GM04503 (cell line): ENCODE measurements at regions not wholly inside any gene's neighbourhood (a gene's known extent, or its start where the extent isn't known, plus 50 kb on each side); places are given as distances from the start of the nearest gene placed in this dataset.
"Not testable (repeated sequence)": the region's sequence is repeated elsewhere in the genome, so short reads cannot be mapped to it uniquely, and the experiment has no call there.

Source experiments
- DNase-seq: peaks from one replicate; pipeline ENCODE4 v3.0.0-alpha.2; 2012; ENCODE audit warnings: low read depth

DNA sequence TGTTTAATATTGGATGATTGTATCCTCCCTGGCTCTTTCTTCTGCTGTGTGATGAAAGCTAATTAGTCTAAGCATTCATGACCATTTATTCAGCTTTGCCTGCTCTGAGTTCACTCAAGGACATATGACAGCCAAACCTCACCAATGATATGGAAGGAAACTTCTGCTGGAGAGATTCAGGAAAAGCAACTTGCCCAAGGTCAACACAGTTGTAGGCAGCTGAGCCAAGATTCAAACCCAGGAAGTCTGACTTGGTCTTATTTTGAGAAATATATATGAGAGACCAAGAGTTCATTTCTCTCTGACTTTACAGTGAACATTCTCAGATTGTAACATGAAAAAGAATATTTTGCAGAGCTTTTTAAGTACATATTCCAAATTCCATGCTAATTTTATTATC lies 1588.5 kb upstream of the PIK3C3 start:
- DNase-seq: no peak

DNA sequence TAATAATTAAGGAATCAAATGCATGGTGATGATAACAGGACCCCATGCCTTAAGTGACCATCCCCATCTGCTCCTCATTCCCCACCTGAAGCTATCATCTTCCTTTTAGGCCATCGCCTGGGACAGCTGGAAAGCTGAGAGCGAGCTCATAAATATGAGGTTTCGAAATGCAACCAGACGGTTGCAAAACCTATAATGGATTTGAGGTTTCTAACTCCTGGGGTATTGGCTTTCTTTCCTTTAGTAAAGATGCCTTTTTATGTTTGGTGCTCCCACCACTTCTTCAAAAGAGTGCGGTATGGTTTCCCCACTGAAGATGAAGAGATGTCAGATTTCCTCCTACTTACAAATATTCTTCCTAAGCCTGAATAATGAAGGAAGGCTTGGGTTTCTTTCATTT lies 1589.5 kb upstream of the PIK3C3 start:
- no peak for DNase-seq

DNA sequence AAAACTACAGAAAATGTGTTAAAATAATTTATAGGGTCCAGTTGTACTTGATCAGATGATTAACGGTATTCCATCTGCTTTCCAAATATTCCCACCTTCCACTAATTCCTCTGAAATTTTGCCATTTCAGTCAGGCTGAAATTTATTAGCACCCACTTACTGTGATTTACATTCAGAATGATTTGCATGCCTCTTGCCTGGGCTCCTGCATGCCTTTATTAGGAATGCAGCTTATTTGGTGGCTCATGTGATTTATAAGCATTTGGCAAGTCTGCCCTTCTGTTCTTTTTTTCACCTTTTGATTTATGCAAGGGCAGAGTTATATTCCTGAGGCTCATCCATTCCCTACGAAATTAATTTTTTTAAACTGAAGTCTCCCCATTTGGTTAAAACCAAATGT lies 1594.5 kb upstream of the PIK3C3 start:
- DNase-seq: no peak

DNA sequence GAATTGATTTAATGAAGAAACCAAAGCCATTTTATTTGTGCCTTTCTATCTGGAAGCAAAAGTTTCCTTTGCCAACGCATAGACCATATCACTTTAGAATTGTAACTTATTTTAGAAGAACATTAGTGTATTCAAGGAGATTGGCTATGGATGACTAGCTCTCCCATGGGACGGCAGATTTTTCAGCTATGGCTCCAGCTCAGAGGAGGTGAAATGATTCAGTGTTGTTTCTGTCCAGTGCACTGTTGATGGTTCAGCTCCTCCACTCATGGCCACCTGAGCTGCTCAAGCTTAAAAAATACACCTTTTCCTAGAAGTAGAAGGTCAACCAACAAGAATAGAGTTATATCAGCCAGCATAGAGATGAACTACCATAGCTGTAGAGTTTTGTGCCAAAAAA lies 1597.5 kb upstream of the PIK3C3 start:
- no peak for DNase-seq

DNA sequence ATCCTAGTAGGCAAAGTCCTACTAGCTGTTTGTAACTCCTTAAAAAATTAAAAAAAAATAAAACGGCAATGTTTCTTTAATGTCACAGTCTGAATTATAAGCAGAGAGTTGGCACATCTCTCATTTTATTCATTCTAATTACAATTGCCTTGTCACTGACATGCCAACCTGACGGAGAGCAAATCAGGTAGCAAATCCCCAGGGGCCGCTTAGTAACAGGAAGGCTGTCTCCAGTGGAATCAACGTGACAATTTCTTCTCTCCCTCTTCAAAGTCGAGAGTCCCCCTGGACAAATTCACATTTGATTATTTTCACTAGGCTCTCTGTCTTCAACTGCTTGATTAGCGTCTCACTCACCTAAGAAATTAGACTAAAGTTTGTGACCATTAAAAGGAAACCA lies 1598.9 kb upstream of the PIK3C3 start:
- no peak for DNase-seq

DNA sequence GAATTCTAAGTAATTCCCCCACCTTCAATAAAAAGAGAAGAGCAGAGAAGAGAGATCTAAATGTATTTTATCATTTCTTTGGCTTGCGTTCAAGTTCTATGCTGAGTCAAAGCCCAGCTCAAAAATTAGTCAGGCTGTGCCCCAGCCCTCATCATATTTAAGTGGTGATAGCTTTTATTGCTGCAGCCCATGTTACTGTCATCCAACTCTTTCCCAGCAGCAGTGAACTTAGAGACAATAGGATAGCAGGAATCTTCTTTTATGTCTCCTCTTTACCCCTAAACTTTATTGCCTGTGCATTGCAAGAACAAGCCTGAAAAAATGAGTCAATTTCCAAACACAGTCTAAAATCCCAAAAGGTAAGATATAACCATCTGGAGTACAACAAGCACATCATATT lies 1599.3 kb upstream of the PIK3C3 start:
- DNase-seq: peak; percentile 51

DNA sequence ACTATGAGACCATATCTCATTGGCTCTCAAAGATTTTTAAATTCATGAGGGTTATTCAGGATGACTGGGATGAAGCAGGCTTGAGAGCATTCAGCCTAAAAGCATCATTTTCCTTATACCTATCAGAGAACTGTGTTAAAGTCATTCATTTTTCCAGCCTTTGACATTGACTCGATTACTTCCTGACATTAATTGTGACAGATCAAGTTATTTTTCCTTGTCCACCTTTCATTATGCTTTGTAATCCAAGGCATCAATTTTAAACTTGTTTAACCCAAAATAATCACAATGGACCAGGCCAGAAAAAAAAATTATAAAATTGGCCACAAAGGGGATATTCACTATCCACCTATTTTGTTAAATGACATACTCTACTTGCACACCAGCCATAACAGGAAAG lies 1606.8 kb upstream of the PIK3C3 start:
- no peak for DNase-seq

DNA sequence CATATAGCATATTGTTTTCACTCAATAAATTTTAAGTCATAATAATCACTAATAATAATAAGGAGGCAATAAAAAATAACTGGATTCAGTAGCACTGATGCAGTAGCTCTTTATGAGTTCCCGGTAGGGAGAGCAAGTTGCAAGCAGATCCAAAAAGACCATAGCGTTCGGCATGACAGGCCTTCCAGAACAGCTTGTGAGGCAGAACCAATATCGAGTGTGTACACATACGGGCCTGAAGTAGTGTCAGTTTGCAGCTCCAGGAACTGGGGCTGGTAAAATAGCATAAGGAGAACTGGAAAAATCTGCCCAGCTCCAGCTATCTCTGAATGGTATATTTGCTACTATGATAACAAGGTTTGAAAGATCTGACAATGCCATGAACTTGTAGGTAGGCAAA lies 1607.8 kb upstream of the PIK3C3 start:
- DNase-seq: no peak

DNA sequence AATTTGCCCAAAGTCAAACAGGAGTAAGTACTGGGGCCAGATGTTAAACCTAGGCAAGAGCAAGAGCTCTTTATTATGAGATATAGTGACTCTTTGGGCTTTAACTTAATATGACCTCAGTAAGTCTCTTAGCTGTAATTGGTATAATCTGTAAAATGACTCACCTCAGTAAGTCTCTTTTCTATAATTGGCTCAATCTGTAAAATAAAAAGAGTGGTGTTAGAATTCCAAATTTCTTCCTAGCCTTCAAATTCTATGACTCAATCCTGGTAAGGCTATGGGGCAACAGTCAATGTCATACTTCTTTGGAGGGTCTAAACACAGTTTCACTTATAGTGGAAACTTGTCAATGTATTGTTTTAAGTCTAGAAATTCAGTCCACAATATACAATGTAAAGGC lies 1608.9 kb upstream of the PIK3C3 start:
- no peak for DNase-seq

DNA sequence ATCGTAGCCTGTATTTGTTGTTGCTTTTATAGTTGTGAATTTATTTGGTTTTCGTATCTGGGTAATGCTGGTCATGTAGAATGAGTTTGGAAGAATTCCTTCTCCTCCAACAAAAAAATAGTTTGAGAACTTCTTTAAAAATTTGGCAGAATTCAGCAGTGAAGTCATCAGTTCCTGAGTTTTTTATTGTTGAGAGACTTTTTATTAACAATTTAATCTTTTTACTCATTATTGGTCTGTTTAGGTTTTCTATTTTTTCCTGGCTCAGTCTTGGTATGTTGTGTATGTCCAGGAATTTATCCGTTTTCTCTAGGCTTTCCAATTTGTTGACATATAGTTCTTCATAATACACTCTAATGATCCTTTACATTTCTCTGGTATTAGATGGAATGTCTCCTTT lies 1613.3 kb upstream of the PIK3C3 start:
- no peak for DNase-seq

DNA sequence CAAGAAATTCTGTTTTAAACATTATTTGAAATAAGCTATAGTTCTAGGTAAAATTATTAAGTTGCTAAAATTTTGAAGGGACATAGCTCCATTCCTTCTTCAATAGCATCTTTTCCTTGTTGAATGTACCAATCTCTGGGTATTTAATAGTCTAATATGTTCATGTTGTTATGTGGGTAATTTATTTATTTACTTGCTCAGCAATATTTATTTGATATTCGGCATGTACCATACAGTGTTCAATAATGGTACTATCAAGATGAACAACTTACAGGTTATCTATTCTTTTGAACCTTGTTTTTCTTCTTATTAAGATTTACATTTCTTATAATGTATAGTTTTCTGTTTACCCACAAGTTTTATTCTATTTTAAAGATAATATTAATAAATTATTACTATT lies 1616.8 kb upstream of the PIK3C3 start:
- DNase-seq: no peak

DNA sequence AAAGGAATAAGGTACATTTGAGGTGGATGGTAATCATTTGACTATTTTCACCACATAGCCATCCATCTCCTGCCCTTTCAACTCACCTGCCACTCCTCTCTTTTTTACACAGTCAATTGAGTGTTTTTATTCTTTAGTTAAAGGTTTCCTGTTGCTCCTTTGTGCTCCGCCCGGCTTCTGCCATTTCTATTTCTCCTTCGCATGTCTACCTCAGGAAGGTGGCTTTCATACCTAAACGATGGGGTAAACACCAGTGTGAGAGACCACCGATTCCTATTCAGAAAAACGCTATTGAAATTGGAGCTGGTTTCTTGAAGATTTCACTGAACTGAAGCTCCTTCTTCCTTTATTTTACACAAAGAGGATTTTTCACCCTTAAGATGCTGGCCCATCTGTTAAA lies 1628.0 kb upstream of the PIK3C3 start:
- no peak for DNase-seq

DNA sequence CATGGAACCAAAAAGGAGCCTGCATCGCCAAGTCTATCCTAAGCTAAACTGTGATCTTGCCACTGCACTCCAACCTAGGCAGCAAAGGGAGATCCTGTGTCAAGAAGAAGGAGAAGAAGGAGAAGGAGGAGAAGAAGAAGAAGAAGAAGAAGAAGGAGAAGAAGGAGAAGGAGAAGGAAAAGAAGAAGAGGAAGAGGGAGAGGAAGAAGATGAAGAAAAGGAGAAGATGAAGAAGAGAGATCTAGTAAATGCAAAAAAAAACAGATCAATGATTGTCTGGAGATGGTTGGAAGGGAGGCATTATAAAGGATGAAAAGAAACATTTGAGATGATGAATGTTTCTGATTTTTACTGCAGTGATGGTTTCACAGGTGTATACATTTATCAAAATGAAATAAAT lies 1629.0 kb upstream of the PIK3C3 start:
- no peak for DNase-seq

DNA sequence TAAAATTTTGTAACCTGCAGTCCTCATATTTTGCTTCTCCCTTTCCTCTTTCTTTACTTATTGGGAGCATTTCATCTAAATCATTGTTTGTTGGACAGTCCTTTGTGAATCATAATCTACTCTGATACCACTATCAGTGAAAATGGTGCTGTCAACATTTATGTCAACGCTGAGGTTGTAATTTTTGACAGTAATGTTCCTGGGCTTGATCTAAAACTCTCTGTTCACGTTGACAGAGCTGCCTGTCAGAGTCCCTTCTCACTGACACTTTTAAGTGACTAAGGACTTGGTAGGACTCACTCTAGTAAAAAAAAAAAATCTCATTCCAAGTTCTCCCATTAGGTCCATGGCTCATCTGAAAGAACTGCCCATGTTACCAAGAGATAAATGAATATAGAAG lies 1640.8 kb upstream of the PIK3C3 start:
- no peak for DNase-seq

DNA sequence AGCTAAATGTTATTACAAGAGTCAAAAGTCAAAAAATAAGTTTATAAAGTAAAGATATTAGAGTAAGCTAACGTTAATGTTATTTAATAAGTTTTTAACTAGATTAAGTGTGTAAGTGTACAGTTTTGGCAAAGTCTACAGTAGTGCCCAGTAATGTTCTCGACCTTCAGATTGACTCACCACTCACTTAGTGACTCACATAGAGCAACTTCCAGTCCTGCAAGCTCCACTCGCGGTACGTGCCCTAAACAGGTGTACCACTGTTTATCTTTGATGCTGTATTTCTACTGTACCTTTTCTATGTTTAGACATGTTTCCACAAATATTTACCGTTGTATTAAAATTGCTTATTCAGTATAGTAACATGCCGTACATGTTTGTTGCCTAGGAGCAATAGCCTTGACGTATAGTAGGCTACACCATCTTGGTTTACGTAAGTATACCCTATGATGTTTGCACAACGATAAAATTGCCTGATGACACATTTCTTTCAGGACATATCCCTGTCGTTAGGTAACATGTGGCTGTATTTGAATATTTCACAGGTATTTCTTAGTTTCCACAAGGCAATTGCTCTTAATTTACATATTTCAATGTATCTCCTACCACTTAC lies 1641.9 kb upstream of the PIK3C3 start:
- no peak for DNase-seq

DNA sequence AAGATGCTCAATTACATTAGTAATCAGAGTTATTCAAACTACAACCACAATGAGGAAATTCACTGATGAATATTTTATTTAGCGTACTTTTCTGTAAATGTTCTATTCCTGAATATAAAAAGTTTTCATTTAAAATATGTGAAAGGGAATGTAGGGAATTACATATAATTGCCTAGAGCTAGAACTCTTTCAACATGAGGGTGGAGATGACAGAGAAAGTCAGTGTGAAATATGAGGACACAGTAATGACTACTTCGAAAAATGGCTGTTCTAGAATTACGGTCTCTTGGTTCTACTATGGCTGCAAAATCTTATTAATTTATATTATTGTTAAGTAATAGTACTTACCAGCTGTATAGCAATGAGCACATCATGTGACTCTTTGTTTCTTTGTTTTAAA lies 1647.4 kb upstream of the PIK3C3 start:
- no peak for DNase-seq

DNA sequence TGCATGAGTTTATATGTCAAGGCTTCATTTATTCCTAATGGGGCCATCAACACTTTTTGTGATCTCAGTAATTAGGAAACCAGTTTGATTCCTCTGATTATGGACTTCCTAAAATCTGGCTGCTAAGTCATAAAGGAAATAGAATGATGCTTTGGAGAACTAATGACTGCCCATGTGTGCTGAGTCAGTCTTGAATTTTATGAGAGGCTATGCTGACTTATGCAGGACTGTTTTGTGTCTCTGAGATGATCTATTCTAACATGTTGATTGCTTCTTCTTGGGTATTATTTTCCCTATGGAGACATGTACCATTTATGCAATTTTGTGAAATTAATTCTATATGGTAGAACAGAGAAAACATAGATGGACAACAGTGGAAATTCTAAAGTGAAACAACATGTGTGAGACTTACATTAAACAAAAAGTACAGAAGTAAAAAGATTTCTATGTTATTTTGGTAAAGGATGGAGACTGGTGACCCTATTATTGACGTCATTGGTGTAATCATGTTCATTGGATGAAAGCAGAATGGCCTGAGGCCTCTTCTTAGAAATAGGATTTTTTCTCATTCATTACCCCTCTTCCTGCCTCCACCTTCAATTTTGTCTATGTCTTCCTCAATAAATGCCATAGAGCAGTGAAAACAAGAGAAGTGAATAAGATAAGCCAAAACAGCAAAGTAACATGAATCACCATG lies 1658.2 kb upstream of the PIK3C3 start:
- no peak for DNase-seq

DNA sequence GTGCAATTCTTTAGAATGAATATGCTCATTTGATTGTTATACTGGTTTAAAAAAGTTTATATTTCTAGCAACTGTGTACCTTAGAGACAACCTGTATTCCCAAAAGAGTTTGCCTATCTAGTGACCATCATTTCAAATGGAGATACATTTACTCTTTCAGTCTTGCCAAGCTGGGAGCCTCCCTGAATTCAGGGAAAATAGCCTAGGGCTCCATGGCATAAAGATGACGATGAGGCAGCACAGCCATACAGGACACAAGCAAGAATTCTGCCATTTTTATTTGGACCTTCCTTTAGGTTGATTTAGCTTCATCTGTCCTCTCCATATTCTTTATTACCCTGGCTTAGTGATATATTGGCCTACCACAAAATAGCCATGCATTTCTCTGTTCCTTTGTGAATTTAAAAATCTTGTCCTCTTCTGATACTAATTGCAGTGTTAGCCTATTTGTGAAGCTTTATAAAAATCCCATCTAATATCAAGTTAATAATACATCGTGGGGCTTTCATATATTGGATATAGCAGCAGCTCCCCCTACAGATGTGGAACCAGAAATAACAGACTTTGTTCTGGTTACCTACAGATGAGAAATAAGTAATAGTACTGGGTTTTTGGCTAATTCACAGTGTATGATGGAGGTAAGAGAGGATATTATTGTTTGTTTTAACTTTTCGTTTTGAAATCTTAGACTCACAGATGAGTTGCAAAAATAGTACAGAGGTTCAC lies 1661.9 kb upstream of the PIK3C3 start:
- DNase-seq: no peak

DNA sequence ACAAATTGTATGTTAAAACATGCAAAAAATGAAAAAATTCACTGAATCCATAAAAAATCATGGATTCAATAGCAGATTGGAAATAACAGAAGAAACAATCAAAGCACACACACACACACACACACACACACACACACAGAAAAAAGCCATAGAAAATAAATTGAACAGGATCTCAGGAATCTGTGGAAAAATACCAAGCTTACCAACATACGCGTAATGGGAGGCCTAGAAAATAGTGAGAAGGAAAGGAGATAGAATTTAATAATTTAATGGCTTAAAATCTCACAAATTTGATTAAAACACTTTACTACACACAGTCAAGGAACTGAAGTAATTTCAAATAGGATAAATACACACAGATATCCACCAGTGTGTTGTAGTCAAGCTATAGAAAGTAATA lies 1671.5 kb upstream of the PIK3C3 start:
- DNase-seq: no peak

DNA sequence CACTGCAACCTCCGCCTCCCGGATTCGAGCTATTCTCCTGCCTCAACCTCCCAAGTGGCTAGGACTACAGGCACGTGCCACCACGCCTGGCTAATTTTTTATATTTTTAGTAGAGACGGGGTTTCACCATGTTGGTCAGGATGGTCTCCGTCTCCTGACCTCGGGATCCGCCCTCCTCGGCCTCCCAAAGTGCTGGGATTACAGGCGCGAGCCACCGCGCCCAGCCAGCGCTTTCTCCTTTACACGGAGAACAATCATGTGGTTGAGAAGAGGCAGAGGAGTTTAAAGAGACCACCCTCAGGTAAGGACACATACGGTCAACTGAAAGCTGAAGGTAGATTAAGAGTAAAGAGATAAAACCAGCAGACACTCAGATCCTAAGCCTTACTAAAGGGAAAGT lies 1673.7 kb upstream of the PIK3C3 start:
- not testable (repeated sequence) for DNase-seq

DNA sequence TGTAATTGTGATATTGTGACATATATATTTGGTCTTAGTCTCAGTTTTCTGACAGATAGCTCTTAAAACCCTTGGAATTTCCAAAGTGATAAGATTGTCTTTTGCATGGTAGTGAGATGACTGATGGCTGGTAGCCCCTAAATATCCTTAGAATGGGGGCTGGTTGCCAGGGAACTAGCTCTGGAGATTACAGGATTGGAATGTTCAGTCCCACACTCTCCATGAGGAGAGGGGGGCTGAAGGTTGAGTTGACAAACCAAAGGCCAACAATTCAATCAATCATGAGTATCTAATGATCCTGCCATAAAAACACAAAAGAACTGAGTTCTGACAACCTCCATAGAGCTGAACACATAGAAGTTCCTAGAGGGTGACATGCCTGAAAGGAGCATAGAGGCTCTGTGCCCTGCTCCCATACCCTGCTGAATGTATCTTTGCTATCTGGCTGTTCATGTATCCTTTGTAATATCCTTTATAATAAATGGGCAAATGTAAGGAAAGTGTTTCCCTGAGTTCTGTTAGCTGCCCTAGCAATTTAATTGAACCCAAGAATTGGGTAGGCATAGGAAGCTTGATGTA lies 1680.3 kb upstream of the PIK3C3 start:
- DNase-seq: no peak

DNA sequence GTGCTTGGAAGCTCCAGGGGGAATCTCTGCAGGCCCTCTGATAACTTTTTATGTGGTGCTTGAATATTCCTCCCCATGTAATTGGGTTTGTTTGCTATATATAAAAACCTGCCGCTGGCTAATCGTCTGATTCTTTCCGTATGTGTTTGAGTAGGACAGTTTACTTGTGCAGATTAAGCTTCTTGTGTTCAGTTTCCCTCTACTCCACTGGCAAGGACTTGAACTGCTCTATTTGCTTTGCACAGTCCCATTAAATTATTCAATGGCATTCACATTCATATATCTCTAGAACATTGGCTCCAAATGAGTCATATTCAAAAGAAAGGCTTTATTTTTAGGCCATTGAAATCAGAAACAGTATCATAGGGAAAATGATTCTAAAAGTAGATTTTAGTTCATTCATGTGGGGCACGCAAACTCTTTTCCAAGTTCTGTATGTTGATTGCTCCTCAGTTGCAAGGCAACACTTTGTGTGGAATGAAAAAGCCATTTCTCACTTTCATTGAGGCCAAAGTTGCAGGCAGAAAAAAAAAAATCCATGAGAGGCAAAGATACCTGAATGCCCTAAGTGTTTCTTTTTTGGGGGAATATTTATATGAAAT lies 1682.3 kb upstream of the PIK3C3 start:
- no peak for DNase-seq
